ENCODE measurements at regions not wholly inside any gene's neighbourhood (a gene's known extent, or its start where the extent isn't known, plus 50 kb on each side); places are given as distances from the start of the nearest gene placed in this dataset.

DNA sequence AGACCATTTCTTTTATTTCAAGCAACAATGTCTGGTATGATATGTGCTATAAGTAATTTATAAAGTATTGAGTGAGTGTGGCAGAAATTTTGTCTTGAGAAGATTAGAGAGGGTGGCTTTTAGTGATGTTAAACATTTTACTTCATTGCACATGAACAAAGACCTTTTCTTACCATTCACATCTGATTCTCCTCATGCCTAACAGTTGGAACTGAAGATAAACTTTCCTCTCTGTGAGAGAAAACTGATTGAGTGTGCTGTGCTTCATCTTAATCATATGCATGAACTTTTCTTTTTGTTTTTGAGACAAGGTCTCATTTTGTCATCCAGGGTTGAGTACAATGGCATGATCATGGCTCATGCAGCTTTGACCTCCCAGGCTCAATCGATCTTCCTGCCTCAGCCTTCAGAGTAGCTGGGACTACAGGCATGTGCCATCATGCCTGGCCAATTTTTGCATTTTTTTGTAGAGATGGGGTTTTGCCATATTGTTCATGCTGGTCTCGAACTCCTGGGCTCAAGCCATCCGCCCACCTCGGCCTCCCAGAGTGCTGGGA is 377.7 kb upstream of the GOLIM4 start:
- no peaks in the 10 kb centered on the region for H3K9me3 ChIP-seq
- no peak overlapping the region for H3K4me3 ChIP-seq
- intact Hi-C loops (cut with DNase I, micrococcal nuclease) = no loop called here
- no peaks in the 10 kb centered on the region for H3K36me3 ChIP-seq (ENCODE audit: low read depth)
- DNase-seq (no peak), ATAC-seq (no peak)
- TF ChIP-seq, protein P1, sequence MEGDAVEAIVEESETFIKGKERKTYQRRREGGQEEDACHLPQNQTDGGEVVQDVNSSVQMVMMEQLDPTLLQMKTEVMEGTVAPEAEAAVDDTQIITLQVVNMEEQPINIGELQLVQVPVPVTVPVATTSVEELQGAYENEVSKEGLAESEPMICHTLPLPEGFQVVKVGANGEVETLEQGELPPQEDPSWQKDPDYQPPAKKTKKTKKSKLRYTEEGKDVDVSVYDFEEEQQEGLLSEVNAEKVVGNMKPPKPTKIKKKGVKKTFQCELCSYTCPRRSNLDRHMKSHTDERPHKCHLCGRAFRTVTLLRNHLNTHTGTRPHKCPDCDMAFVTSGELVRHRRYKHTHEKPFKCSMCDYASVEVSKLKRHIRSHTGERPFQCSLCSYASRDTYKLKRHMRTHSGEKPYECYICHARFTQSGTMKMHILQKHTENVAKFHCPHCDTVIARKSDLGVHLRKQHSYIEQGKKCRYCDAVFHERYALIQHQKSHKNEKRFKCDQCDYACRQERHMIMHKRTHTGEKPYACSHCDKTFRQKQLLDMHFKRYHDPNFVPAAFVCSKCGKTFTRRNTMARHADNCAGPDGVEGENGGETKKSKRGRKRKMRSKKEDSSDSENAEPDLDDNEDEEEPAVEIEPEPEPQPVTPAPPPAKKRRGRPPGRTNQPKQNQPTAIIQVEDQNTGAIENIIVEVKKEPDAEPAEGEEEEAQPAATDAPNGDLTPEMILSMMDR (IDR thresholded peaks at IDR 0.05) = no peak
- H3K4me1 ChIP-seq (ENCODE audit: low read depth) = no peaks in the 10 kb centered on the region

DNA sequence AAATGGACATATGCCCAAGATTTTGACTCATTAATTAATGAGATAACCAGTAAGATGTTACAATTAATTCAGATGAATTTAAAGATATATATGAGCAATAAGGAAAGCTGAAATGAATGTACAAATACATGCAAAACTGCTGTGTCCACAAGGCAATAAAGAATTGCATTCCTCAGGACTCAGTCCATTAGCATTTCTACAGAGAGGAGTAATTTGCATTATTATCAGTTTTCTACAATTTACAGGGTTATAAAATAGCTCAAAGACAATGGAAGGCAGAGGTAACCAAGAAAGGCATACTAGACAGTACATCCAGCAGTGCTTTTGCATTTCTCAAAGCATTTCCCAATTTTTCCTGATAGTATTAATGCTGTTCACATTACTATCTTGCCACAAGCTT is 377.1 kb upstream of the GOLIM4 start:
- DNase-seq (no peak), ATAC-seq (no peak)
- Histone ChIP-seq H3K9me3 (no peaks in the 10 kb centered on the region), H3K4me3 (no peak overlapping the region), H3K4me1 (ENCODE audit: low read depth) (no peaks in the 10 kb centered on the region), H3K36me3 (ENCODE audit: low read depth) (no peaks in the 10 kb centered on the region)
- intact Hi-C loops (cut with DNase I, micrococcal nuclease) = no loop called here
- TF ChIP-seq, protein P1 (IDR thresholded peaks at IDR 0.05) = no peak

DNA sequence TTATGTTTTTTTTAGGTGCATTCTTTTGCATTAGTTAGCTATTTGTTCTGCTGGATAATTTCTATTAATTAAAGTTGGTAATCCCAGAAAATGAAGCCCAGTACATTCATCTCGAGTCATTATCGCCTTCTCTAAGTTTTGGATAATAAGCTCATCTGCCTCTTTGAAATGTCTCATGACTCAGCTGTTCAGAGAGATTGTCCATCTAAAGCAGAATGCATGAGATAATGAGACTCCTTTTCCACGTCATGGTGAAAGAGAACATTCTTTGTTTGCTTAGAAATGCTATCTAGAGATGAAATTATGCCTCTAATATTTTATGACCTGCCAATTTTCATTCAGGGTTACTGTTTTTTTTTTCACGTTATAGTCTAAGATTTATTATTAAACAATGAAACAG is 374.7 kb upstream of the GOLIM4 start:
- Histone ChIP-seq H3K36me3 (ENCODE audit: low read depth) (no peaks in the 10 kb centered on the region), H3K4me1 (ENCODE audit: low read depth) (no peaks in the 10 kb centered on the region), H3K9me3 (no peaks in the 10 kb centered on the region), H3K4me3 (no peak overlapping the region)
- intact Hi-C loops (cut with DNase I, micrococcal nuclease) = no loop called here
- DNase-seq (no peak), ATAC-seq (no peak)
- TF ChIP-seq, protein P1 (IDR thresholded peaks at IDR 0.05) = no peak

DNA sequence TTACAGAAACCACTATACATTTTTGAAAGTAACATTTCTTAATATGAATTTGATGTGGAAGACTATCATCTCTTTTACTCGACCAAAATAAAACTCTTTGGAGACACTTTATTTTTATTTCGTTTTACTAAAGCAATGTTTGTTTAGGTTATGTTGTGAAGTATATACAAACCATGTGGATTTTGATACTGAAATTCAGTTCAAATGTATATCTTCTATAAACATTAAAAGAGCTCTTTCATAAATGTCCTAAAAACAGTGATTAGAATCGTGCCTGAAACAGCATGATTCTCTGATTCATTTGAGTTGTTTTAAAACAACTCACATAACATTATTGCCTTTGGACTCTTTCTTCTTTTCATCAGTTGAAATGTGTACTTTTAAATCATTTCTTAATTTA is 373.7 kb upstream of the GOLIM4 start:
- no peaks in the 10 kb centered on the region for H3K9me3 ChIP-seq
- no peaks in the 10 kb centered on the region for H3K4me1 ChIP-seq (ENCODE audit: low read depth)
- H3K4me3 ChIP-seq = no peak overlapping the region
- intact Hi-C loops (cut with DNase I, micrococcal nuclease) = no loop called here
- DNase-seq = no peak
- TF ChIP-seq, protein P1 (IDR thresholded peaks at IDR 0.05) = no peak
- no peaks in the 10 kb centered on the region for H3K36me3 ChIP-seq (ENCODE audit: low read depth)
- ATAC-seq = no peak

DNA sequence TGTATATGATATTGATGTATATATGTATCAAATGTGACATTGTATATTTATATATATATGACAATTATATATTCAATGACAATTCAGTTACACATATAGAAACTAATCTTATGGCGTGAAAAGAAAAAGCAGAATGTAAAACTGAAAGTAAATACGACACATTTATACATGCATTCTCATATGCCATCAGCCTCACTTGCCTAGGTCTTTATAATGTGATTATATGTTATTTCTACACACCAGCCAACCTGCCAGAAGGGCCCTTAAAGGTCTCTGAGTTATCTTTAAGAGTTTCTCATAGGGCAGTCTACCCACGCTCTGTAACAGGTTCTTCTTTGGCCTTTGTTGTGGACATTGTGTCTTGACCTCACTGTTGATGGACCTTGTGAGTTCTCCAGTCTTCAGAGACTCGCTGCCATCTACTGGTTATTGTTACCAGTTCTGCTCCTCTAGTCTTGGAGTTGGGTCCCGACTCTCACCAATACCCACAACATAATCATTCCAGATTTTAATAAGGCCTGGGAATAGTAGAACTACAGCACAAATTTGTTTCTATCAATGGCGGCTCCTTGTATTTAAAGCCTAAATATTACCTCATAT is 371.5 kb upstream of the GOLIM4 start:
- Histone ChIP-seq H3K4me1 (ENCODE audit: low read depth) (no peaks in the 10 kb centered on the region), H3K4me3 (no peak overlapping the region), H3K36me3 (ENCODE audit: low read depth) (no peaks in the 10 kb centered on the region), H3K9me3 (no peaks in the 10 kb centered on the region)
- TF ChIP-seq, protein P1 (IDR thresholded peaks at IDR 0.05) = no peak
- DNase-seq (peak in 1 of 3 donors; percentile 50), ATAC-seq (peak; percentile 49)
- intact Hi-C loops (cut with DNase I, micrococcal nuclease) = loop anchor here in 1 of 2 donors (2.0 kb wide), 1 partner anchor 256 kb away; no protein-coding TSS in a partner anchor
